ENCODE measurements at regions not wholly inside any gene's neighbourhood (a gene's known extent, or its start where the extent isn't known, plus 50 kb on each side); places are given as distances from the start of the nearest gene placed in this dataset.

DNA sequence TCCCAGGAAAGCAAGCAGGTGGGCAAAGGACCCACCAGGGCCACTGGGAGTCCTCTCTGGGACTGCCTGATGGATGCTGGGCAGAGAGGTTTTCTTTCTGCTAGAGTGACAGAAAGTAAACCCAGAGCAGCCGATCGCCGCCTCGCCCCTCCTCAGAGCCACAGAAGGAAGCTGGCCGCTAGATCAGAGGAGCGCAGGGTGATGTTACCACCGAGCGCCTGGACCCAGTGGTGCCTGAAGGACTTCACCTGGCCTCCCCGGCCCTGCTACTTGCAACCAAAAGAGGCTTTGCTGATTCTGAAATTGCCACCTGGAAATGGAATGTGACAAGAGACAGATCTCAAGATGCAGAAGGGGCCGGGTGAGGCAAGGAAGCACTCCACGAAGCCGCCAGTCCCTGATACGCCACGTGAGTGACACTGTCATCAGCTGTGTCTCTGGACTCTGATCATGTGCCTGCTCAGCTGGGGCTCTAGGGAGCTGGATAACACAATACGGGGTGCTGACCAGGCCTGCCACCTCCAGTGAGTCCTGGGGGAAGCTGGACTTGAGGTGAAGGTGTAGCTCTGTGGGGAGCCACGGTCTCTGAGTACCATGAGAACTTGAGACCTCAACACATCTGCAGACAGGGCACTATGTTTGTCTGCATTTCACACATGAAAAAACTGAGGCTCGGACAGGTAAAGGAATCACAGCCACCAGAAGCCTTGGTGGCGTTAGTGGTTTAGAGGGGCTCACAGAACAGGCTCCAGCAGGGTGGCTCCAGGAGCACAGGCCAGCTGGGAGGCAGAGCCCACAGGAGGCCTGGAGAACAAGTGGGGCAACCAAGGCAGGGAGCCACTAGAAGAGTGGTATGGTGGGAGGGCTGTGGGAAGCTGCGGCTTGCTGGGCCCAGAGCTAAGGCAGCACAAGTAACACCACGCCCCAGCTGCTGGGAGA, 137.9 kb upstream of the PRR20G start:
- intact Hi-C loops (cut with DNase I) = no loop called here
- no peaks in the 10 kb centered on the region for H3K27me3 ChIP-seq
- no peak overlapping the region for H3K4me3 ChIP-seq
- no peaks in the 10 kb centered on the region for H3K36me3 ChIP-seq
- H3K9me3 ChIP-seq = no peaks in the 10 kb centered on the region
- TF ChIP-seq POLR2A (IDR thresholded peaks at IDR 0.05) (no peak), EP300 (IDR thresholded peaks at IDR 0.05) (no peak), CTCF (IDR thresholded peaks at IDR 0.05) (no peak)
- 82 to 90% (median 85%) methylated on average over 20 of the region's 20 CpGs for WGBS, 3 donors
- peak in 1 of 5 donors; percentile 6 for DNase-seq
- no peaks in the 10 kb centered on the region for H3K4me1 ChIP-seq (ENCODE audit: insufficient read depth)
- no peak overlapping the region for H3K27ac ChIP-seq

DNA sequence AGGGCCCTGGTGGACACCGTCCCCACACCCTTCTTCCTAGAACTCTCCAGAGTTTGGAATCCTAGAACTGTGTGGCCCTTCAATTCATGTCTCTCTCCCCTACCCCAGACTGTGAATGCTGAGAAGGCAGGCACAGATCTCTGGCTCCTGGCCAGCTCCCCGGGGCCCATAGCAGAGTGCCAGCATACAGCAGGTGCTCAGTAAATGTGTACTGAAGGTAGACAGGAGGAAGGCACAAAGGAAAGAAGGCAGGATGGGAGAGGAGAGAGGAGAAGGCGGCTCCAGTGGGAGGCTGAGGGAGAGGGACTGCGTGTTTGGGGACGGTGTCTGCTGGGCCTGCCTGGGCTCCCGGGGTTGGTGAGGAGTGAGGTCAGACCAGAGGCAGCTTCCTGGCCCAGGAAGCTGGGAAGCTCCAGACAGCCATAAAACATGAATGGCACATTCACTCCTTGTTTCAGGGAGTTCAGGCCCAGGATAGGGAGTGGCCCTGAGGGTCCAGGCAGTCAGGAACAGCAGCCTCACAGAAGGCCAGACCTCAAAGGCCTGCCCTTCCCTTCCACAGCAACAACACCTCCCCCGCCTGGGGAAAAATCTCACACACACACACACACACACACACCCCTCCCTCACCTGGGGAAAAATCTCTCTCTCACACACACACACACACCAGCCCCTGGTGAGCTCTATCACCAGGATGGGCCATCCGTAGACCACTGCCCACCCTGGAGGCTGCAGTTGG, 137.1 kb upstream of the PRR20G start:
- Histone ChIP-seq H3K27me3 (no peaks in the 10 kb centered on the region), H3K36me3 (no peaks in the 10 kb centered on the region), H3K9me3 (no peaks in the 10 kb centered on the region), H3K27ac (no peak overlapping the region), H3K4me3 (no peak overlapping the region), H3K4me1 (ENCODE audit: insufficient read depth) (no peaks in the 10 kb centered on the region)
- no peak for TF ChIP-seq EP300 (IDR thresholded peaks at IDR 0.05)
- TF ChIP-seq CTCF (IDR thresholded peaks at IDR 0.05) = no peak
- TF ChIP-seq POLR2A (IDR thresholded peaks at IDR 0.05) = no peak
- peak in 1 of 5 donors; percentile 24 for DNase-seq
- intact Hi-C loops (cut with DNase I) = no loop called here
- WGBS, 3 donors = 51 to 59% (median 53%) methylated on average over 8 of the region's 8 CpGs

- no peak for DNase-seq
- H3K4me3 ChIP-seq = no peak overlapping the region
- TF ChIP-seq POLR2A (IDR thresholded peaks at IDR 0.05) = no peak
- no peak for TF ChIP-seq EP300 (IDR thresholded peaks at IDR 0.05)
- TF ChIP-seq CTCF (IDR thresholded peaks at IDR 0.05) = no peak
- H3K9me3 ChIP-seq = no peaks in the 10 kb centered on the region
- WGBS, 3 donors = 67 to 77% (median 76%) methylated on average over 23 of the region's 23 CpGs
- H3K4me1 ChIP-seq (ENCODE audit: insufficient read depth) = no peaks in the 10 kb centered on the region
- intact Hi-C loops (cut with DNase I) = no loop called here
- no peaks in the 10 kb centered on the region for H3K36me3 ChIP-seq
- H3K27me3 ChIP-seq = no peaks in the 10 kb centered on the region
- H3K27ac ChIP-seq = no peak overlapping the region
These were observed 136.3 kb upstream of the PRR20G start for GRCh38 chr3:127423856-127424765.

All from ovary (tissue), 7 donors.